PC-9 (cell line): ENCODE measurements at regions not wholly inside any gene's neighbourhood (a gene's known extent, or its start where the extent isn't known, plus 50 kb on each side); places are given as distances from the start of the nearest gene placed in this dataset.

ENCODE experiments used
- BruUV-seq: library from RNA; stranded (reverse); fragments of 400-500 nt; replicated peaks from 2 replicates; lab custom pipeline; 2021; lab: Mats Ljungman, UMichigan
- CTCF ChIA-PET: fragments of 300-600 bp; sonication (Branson Sonifier 250); formaldehyde crosslinking; loops from one replicate; lab custom pipeline; 2022; ENCODE audit warnings: antibody characterized with exemption; lab: Charles Lee
- POLR2A ChIA-PET: fragments of 300-600 bp; sonication (Branson Sonifier 250); formaldehyde crosslinking; loops from one replicate; lab custom pipeline; 2022; ENCODE audit warnings: antibody characterized with exemption; ENCODE audit not compliant: unreplicated experiment; lab: Charles Lee
- DNase-seq, 2 experiments: peaks; one replicate each; pipeline versions ENCODE4 v3.0.0 to v3.0.0-alpha.2; 2015 to 2022; ENCODE audit warnings: mixed read lengths in 1 of 2
- H2AFZ ChIP-seq: fragments of 200-600 bp; sonication (generic); 2 replicates; pipeline ENCODE4 v1.8.1; 2017; ENCODE audit warnings: antibody characterized with exemption
- H3F3A ChIP-seq: fragments of 200-600 bp; sonication (generic); 2 replicates; pipeline ENCODE4 v1.8.1; 2017; ENCODE audit warnings: antibody characterized with exemption, mild to moderate bottlenecking, low read depth; ENCODE audit not compliant: insufficient read depth
- H3K27ac ChIP-seq: fragments of 200-600 bp; sonication (generic); 2 replicates; pipeline ENCODE4 v1.6.1; 2016; ENCODE audit warnings: mixed run types
- H3K27me3 ChIP-seq: fragments of 200-600 bp; sonication (generic); 2 replicates; pipeline ENCODE4 v1.6.1; 2016; ENCODE audit warnings: low read depth, mixed run types; ENCODE audit not compliant: insufficient read depth
- H3K36me3 ChIP-seq: fragments of 200-600 bp; sonication (generic); 2 replicates; pipeline ENCODE4 v1.6.1; 2016; ENCODE audit warnings: low read depth, mixed run types
- H3K4me1 ChIP-seq: fragments of 200-600 bp; sonication (generic); replicated peaks from 2 replicates; pipeline ENCODE4 v1.6.1; 2016; ENCODE audit warnings: mixed run types; ENCODE audit not compliant: insufficient read depth
- H3K4me2 ChIP-seq: fragments of 200-600 bp; sonication (generic); 2 replicates; pipeline ENCODE4 v1.6.1; 2017; ENCODE audit warnings: mixed run types
- H3K4me3 ChIP-seq: fragments of 200-600 bp; sonication (generic); 2 replicates; pipeline ENCODE4 v1.6.1; 2016; ENCODE audit warnings: mixed run types
- H3K79me2 ChIP-seq: fragments of 200-600 bp; sonication (generic); 2 replicates; pipeline ENCODE4 v1.6.1; 2017; ENCODE audit warnings: low read depth, mixed run types
- H3K9me2 ChIP-seq: fragments of 200-600 bp; sonication (generic); 2 replicates; pipeline ENCODE4 v1.8.1; 2017; ENCODE audit warnings: mild to moderate bottlenecking; ENCODE audit not compliant: insufficient read depth
- H3K9me3 ChIP-seq: fragments of 200-600 bp; sonication (generic); 2 replicates; pipeline ENCODE4 v1.8.1; 2016; ENCODE audit warnings: low read depth; ENCODE audit not compliant: insufficient read depth
- H4K20me1 ChIP-seq: fragments of 200-600 bp; sonication (generic); 2 replicates; pipeline ENCODE4 v1.8.1; 2017; ENCODE audit not compliant: insufficient read depth
- EZH2 ChIP-seq: fragments of 200-600 bp; sonication (generic); IDR thresholded peaks from 2 replicates; pipeline ENCODE4 v1.8.0; 2017; ENCODE audit warnings: antibody characterized with exemption, low read depth
- intact Hi-C: fragments of 100-400 bp; cut with micrococcal nuclease; formaldehyde crosslinking; loops from one replicate; pipeline ENCODE4 v1.10.0; 2022; ENCODE audit not compliant: unreplicated experiment
- TF ChIP-seq, protein P1 (sequence below): fragments of 200-600 bp; sonication (generic); conservative IDR thresholded peaks from 2 replicates; pipeline ENCODE4 v1.6.1; 2017; ENCODE audit warnings: mixed run types, antibody characterized with exemption, mild to moderate bottlenecking, moderate library complexity

DNA sequence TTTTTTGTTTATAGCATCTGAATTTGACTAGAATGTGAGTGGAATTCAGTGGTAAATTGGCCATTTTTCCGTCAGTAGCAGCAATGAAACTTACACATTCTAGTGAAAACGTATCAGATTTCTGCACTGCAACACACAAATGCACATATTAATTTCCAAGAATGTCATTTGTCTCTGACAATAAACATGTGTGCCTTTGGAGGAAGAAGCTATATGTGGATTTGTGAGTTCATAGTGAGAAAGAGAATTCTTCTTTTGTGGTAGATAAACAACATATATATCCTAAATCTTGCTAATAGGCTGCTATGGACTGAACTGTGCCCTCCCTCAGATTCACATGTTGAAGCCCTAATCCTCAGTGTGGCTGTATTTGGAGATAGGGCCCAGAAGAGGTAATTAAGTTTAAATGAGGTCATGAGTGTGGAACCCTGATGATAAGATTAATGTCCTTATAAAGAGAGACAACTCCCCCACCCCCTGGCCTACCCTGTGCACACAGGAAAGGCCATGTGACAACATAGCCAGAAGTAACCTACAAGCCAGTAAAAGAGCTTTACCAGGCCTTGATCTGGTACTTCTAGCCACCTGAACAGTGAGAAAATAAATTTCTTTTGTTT lies 200.2 kb upstream of the EYA4 start:
- H3K79me2 ChIP-seq = no peaks in the 10 kb centered on the region
- no peak overlapping the region for H3K4me2 ChIP-seq
- CTCF ChIA-PET = interaction anchor here (0.6 kb wide), 1 partner anchor 16 kb away, joined by 3 read pairs; no protein-coding TSS in a partner anchor
- DNase-seq = no peak
- TF ChIP-seq, protein P1, sequence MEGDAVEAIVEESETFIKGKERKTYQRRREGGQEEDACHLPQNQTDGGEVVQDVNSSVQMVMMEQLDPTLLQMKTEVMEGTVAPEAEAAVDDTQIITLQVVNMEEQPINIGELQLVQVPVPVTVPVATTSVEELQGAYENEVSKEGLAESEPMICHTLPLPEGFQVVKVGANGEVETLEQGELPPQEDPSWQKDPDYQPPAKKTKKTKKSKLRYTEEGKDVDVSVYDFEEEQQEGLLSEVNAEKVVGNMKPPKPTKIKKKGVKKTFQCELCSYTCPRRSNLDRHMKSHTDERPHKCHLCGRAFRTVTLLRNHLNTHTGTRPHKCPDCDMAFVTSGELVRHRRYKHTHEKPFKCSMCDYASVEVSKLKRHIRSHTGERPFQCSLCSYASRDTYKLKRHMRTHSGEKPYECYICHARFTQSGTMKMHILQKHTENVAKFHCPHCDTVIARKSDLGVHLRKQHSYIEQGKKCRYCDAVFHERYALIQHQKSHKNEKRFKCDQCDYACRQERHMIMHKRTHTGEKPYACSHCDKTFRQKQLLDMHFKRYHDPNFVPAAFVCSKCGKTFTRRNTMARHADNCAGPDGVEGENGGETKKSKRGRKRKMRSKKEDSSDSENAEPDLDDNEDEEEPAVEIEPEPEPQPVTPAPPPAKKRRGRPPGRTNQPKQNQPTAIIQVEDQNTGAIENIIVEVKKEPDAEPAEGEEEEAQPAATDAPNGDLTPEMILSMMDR = no peak
- TF ChIP-seq EZH2 = no peak
- H3K27me3 ChIP-seq = no peaks in the 10 kb centered on the region
- POLR2A ChIA-PET = no interaction called here
- no peaks in the 10 kb centered on the region for H3K9me3 ChIP-seq
- H3F3A ChIP-seq = no peaks in the 10 kb centered on the region
- no peaks in the 10 kb centered on the region for H3K36me3 ChIP-seq
- BruUV-seq = no TSS peak
- no peak overlapping the region for H3K27ac ChIP-seq
- H3K9me2 ChIP-seq = no peaks in the 10 kb centered on the region
- no peak overlapping the region for H3K4me3 ChIP-seq
- intact Hi-C loops = loop anchor here (10.0 kb wide), 2 partner anchors 124 to 206 kb away; no protein-coding TSS in a partner anchor
- H2AFZ ChIP-seq = no peak overlapping the region
- no peaks in the 10 kb centered on the region for H4K20me1 ChIP-seq
- no peaks in the 10 kb centered on the region for H3K4me1 ChIP-seq

DNA sequence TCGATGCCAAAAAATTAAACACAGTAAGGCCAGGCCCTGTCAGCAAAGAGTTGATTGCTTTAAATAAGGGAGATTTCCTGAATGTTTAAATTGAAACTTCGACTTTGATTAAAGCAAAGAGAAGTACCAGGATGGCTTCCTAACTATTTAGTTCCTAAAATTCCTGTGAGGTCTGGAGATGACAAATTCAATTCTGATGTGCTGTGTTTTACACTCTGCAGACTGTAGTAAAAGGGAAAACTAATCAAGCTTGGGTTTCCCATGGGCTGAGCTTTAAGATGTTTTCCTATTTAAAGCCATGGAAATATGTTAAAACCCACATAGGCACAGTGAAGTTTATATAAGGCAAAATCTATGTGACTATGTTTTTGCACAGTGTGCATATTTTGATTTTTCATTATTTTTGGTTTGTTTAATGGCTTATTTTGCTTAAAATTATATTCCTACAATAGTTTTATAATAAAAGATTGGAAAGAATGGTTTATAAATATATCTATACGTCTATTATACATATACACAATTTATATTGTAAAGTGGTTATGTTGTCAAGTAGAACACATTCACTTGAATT lies 198.5 kb upstream of the EYA4 start:
- no peaks in the 10 kb centered on the region for H3K9me2 ChIP-seq
- H3K27ac ChIP-seq = no peak overlapping the region
- no peaks in the 10 kb centered on the region for H3K4me1 ChIP-seq
- CTCF ChIA-PET = no interaction called here
- H3K4me2 ChIP-seq = no peak overlapping the region
- H3K79me2 ChIP-seq = no peaks in the 10 kb centered on the region
- no peaks in the 10 kb centered on the region for H3F3A ChIP-seq
- TF ChIP-seq EZH2 = no peak
- TF ChIP-seq, protein P1 = no peak
- BruUV-seq = no TSS peak
- intact Hi-C loops = loop anchor here (10.0 kb wide), 2 partner anchors 122 to 208 kb away; no protein-coding TSS in a partner anchor
- H3K36me3 ChIP-seq = no peaks in the 10 kb centered on the region
- no peak overlapping the region for H3K4me3 ChIP-seq
- no peak for DNase-seq
- no peaks in the 10 kb centered on the region for H3K9me3 ChIP-seq
- POLR2A ChIA-PET = no interaction called here
- no peaks in the 10 kb centered on the region for H3K27me3 ChIP-seq
- no peak overlapping the region for H2AFZ ChIP-seq
- no peaks in the 10 kb centered on the region for H4K20me1 ChIP-seq

DNA sequence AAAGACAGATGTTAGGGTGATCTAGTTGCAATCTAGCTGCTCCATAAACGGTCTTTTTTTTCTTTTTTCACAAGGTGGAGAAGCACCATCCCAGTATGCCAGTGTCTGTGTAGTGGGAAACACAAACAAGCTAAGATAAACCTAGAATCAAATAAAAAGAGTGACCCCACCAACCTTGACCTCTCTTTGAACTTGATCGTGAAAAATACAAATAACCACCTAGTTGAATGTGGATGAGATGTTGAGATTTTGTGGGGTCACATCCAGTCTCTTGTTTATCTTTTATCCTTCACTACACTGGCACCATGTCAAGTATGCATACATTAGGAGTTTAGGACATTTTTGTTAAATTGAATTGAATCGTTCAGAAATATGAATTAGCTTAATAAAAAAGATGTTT lies 194.6 kb upstream of the EYA4 start:
- no peaks in the 10 kb centered on the region for H3K9me2 ChIP-seq
- H3K79me2 ChIP-seq = no peaks in the 10 kb centered on the region
- intact Hi-C loops = loop anchor here (10.0 kb wide), 2 partner anchors 118 to 212 kb away; no protein-coding TSS in a partner anchor
- BruUV-seq = no TSS peak
- TF ChIP-seq EZH2 = no peak
- TF ChIP-seq, protein P1 = no peak
- H3K27me3 ChIP-seq = no peaks in the 10 kb centered on the region
- no peaks in the 10 kb centered on the region; the same call in 1 of the 2 replicates for H3K9me3 ChIP-seq
- no peak for DNase-seq
- no peak overlapping the region for H3K4me2 ChIP-seq
- H3K4me1 ChIP-seq = no peaks in the 10 kb centered on the region
- ChIA-PET POLR2A (no interaction called here), CTCF (no interaction called here)
- H4K20me1 ChIP-seq = no peaks in the 10 kb centered on the region
- H3K36me3 ChIP-seq = no peaks in the 10 kb centered on the region
- H3F3A ChIP-seq = no peaks in the 10 kb centered on the region
- no peak overlapping the region for H3K4me3 ChIP-seq
- no peak overlapping the region for H3K27ac ChIP-seq
- H2AFZ ChIP-seq = no peak overlapping the region
